ENCODE measurements at regions not wholly inside any gene's neighbourhood (a gene's known extent, or its start where the extent isn't known, plus 50 kb on each side); places are given as distances from the start of the nearest gene placed in this dataset.

- Histone ChIP-seq H3K14ac (ENCODE audit: insufficient read depth, low read length) (no peak overlapping the region), H3K79me2 (ENCODE audit: insufficient read depth, low read length) (no peaks in the 10 kb centered on the region), H3K4ac (ENCODE audit: low read depth, low read length) (no peak overlapping the region), H2BK120ac (ENCODE audit: low read depth, low read length, poor library complexity, severe bottlenecking) (no peak overlapping the region), H4K5ac (ENCODE audit: insufficient read length, low read depth, low read length) (no peak overlapping the region), H3K4me2 (ENCODE audit: insufficient read depth, insufficient read length, low read length) (no peak overlapping the region), H2AFZ (ENCODE audit: low read length) (no peak overlapping the region), H3K56ac (ENCODE audit: insufficient read length, low read depth, low read length) (no peak overlapping the region), H3K27ac (ENCODE audit: insufficient read length, low read depth, low read length) (no peak overlapping the region), H3K79me1 (ENCODE audit: insufficient read depth, low read depth, low read length, poor library complexity, severe bottlenecking) (no peaks in the 10 kb centered on the region), H3T11ph (ENCODE audit: low read length) (no peak overlapping the region), H3K23ac (ENCODE audit: insufficient read length, low read depth, low read length) (no peak overlapping the region), H4K8ac (replicated peaks; ENCODE audit: insufficient read length, low read depth, low read length) (no peak overlapping the region), H2BK20ac (ENCODE audit: low read depth, low read length, poor library complexity, severe bottlenecking) (no peak overlapping the region), H4K91ac (ENCODE audit: insufficient read length, low read depth, low read length) (no peak overlapping the region), H2BK5ac (ENCODE audit: insufficient read length, low read length) (no peak overlapping the region), H2AK5ac (ENCODE audit: insufficient read length, low read length) (no peak overlapping the region), H2BK15ac (ENCODE audit: low read depth, low read length) (no peak overlapping the region), H3K9me3 (ENCODE audit: control insufficient read depth, low read depth, low read length) (no peaks in the 10 kb centered on the region), H4K20me1 (ENCODE audit: control insufficient read depth, insufficient read depth, insufficient read length) (no peaks in the 10 kb centered on the region), H3K4me1 (ENCODE audit: insufficient read depth, low read length) (no peaks in the 10 kb centered on the region; the same call in 1 of the 2 replicates), H3K23me2 (ENCODE audit: insufficient read length, low read depth, low read length, poor library complexity, severe bottlenecking) (no peaks in the 10 kb centered on the region), H2BK12ac (ENCODE audit: insufficient read length, low read depth, low read length) (no peak overlapping the region), H3K9ac (ENCODE audit: extremely low read depth, insufficient read length, low read length) (no peak overlapping the region), H3K27me3 (ENCODE audit: insufficient read depth, low read length) (no peaks in the 10 kb centered on the region), H3K18ac (ENCODE audit: insufficient read length, low read depth, low read length) (no peak overlapping the region)
- Mint-ChIP-seq H3K27me3 (ENCODE audit: low read depth) (no peaks in the 10 kb centered on the region), H3K4me3 (no peak overlapping the region), H3K36me3 (ENCODE audit: insufficient read depth in 1 of 3, low read depth in 3 of 3) (no peaks in the 10 kb centered on the region; a peak in 1 of 7 replicates), H3K9me3 (0 out of 5 replicates have a peak, but pooled peaks cover 0 to 2% of the 10 kb centered on the region in 2 experiments), H3K4me1 (peaks cover 8 to 11% of the 10 kb centered on the region in 2 experiments), H3K27ac (no peak overlapping the region; a peak in 1 of 7 replicates)
- DNase-seq: no peak
- no CpG with 5 or more reads among the region's 2 CpGs for WGBS (ENCODE audit: extremely low coverage, insufficient read length, low lambda C conversion rate)
- no peak for TF ChIP-seq CTCF (conservative IDR thresholded peaks at IDR 0.05)
These were observed 124.7 kb upstream of the SPACA1 start for GRCh38 chr6:87922947-87923330.
